ENCODE measurements at regions not wholly inside any gene's neighbourhood (a gene's known extent, or its start where the extent isn't known, plus 50 kb on each side); places are given as distances from the start of the nearest gene placed in this dataset.

DNA sequence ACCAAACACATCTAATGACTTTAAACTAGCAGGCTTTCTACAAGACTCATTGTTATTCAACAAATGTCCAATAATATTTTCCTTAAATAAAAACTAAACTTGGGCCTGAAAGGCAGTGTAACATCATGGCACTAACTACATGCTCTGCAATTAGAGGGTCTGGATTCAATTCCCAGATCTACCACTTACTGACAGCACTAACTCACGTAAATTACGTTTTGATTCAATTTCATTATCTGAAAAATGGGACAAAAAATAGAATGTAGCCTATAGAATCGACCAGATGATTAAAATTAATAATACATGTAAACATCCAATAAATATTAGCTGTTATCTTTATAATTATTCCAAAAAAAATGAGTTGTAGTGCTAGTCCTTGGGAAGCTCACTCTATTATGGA lies 98.0 kb upstream of the DDX18 start:
- Histone ChIP-seq H3K27ac (ENCODE audit: insufficient read depth, low read depth, low read length) (no peak overlapping the region), H4K20me1 (replicated peaks; ENCODE audit: control insufficient read depth, extremely low read depth, insufficient read depth, low read length) (no peaks in the 10 kb centered on the region), H3K4me2 (ENCODE audit: insufficient read depth, low read length) (no peak overlapping the region), H3K4me1 (ENCODE audit: control insufficient read depth, extremely low read depth, insufficient read depth, low read length) (no peaks in the 10 kb centered on the region), H3K36me3 (ENCODE audit: control insufficient read depth in 2 of 2, extremely low read depth in 1 of 2, insufficient read depth in 2 of 2, low read length in 2 of 2) (no peaks in the 10 kb centered on the region), H3K79me2 (ENCODE audit: control insufficient read depth, insufficient read depth, low read length) (no peaks in the 10 kb centered on the region), H3K9ac (replicated peaks; ENCODE audit: extremely low read depth, insufficient read depth, low read length) (no peak overlapping the region), H3K27me3 (ENCODE audit: control insufficient read depth in 2 of 2, insufficient read depth in 2 of 2, low read length in 2 of 2) (no peaks in the 10 kb centered on the region), H3K4me3 (replicated peaks in 1 of 3; ENCODE audit: insufficient read depth in 1 of 3, low read depth in 1 of 3, low read length in 3 of 3) (no peak overlapping the region), H2AFZ (ENCODE audit: low read depth, low read length) (no peak overlapping the region), H3K9me3 (replicated peaks; ENCODE audit: control insufficient read depth, insufficient read depth, low read length) (no peaks in the 10 kb centered on the region), H3K9me1 (replicated peaks; ENCODE audit: control insufficient read depth, extremely low read depth, insufficient read depth, low read length) (no peaks in the 10 kb centered on the region)
- ChIA-PET CTCF (no interaction called here), POLR2A (no interaction called here)
- no peak for DNase-seq (ENCODE audit: low read depth, low spot score)
- BruUV-seq (replicated peaks): no TSS peak
- FAIRE-seq: no peak
- TF ChIP-seq, protein P1, sequence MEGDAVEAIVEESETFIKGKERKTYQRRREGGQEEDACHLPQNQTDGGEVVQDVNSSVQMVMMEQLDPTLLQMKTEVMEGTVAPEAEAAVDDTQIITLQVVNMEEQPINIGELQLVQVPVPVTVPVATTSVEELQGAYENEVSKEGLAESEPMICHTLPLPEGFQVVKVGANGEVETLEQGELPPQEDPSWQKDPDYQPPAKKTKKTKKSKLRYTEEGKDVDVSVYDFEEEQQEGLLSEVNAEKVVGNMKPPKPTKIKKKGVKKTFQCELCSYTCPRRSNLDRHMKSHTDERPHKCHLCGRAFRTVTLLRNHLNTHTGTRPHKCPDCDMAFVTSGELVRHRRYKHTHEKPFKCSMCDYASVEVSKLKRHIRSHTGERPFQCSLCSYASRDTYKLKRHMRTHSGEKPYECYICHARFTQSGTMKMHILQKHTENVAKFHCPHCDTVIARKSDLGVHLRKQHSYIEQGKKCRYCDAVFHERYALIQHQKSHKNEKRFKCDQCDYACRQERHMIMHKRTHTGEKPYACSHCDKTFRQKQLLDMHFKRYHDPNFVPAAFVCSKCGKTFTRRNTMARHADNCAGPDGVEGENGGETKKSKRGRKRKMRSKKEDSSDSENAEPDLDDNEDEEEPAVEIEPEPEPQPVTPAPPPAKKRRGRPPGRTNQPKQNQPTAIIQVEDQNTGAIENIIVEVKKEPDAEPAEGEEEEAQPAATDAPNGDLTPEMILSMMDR (IDR thresholded peaks at IDR 0.05; ENCODE audit: extremely low read depth in 1 of 2, insufficient read depth in 1 of 2, low read depth in 1 of 2, low read length in 2 of 2): no peak
- TF ChIP-seq POLR2AphosphoS5 (IDR thresholded peaks at IDR 0.05; ENCODE audit: insufficient read depth, low read depth, low read length) (no peak), MYC (IDR thresholded peaks at IDR 0.05; ENCODE audit: low read depth, low read length) (no peak), FOS (IDR thresholded peaks at IDR 0.05; ENCODE audit: borderline replicate concordance, insufficient read depth, low read length) (no peak), GATA2 (IDR thresholded peaks at IDR 0.05; ENCODE audit: insufficient read depth, insufficient read length, low read depth, low read length) (no peak), JUN (IDR thresholded peaks at IDR 0.05; ENCODE audit: borderline replicate concordance, insufficient read depth, insufficient read length, low read depth) (no peak), POLR2A (IDR thresholded peaks at IDR 0.05; ENCODE audit: low read depth, low read length) (no peak), EZH2 (IDR thresholded peaks at IDR 0.05; ENCODE audit: borderline replicate concordance, low read depth, low read length, severe bottlenecking) (no peak)
- TF ChIP-seq, protein P2, sequence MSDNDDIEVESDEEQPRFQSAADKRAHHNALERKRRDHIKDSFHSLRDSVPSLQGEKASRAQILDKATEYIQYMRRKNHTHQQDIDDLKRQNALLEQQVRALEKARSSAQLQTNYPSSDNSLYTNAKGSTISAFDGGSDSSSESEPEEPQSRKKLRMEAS (IDR thresholded peaks at IDR 0.05; ENCODE audit: insufficient read depth, insufficient read length): no peak
- dilution Hi-C loops (cut with MboI; ENCODE audit: extremely low pct_ligation_motif_present, low sequenced_read_pairs) (no loop called here), intact Hi-C loops (cut with micrococcal nuclease) (no loop called here)
